Heart right ventricle (tissue), 16 donors: ENCODE measurements at regions not wholly inside any gene's neighbourhood (a gene's known extent, or its start where the extent isn't known, plus 50 kb on each side); places are given as distances from the start of the nearest gene placed in this dataset.

Experiments used
- ATAC-seq, 8 donors: fragments of 200-7000 bp; cut with Tn5 transposase; one replicate each; pipeline ENCODE4 v1.9.1; 2020; ENCODE audit warnings: mild to moderate bottlenecking in 8 of 8, moderate library complexity in 8 of 8, moderate number of reproducible peaks in 1 of 8
- DNase-seq, 2 donors: peaks; one replicate each; pipeline ENCODE4 v3.0.0-alpha.2; 2020
- H3K27ac ChIP-seq, 10 donors: fragments of 200-600 bp; sonication (generic) in 2 of 10; one replicate each; pipeline versions ENCODE4 v1.5.0 to v1.8.0; 2020 to 2022; ENCODE audit warnings: mild to moderate bottlenecking in 3 of 10
- H3K27me3 ChIP-seq, 7 donors: fragments of 200-600 bp; one replicate each; pipeline ENCODE4 v1.8.0; 2021 to 2022; ENCODE audit warnings: mild to moderate bottlenecking in 2 of 7
- H3K36me3 ChIP-seq, 9 donors: fragments of 200-600 bp; sonication (generic) in 1 of 9; one replicate each; pipeline versions ENCODE4 v1.5.0 to v1.8.0; 2020 to 2022; ENCODE audit warnings: mild to moderate bottlenecking in 2 of 9
- H3K4me1 ChIP-seq, 9 donors: fragments of 200-600 bp; sonication (generic) in 1 of 9; one replicate each; pipeline versions ENCODE4 v1.5.0 to v1.8.0; 2020 to 2022; ENCODE audit warnings: mild to moderate bottlenecking in 4 of 9
- H3K4me3 ChIP-seq, 10 donors: fragments of 200-600 bp; sonication (generic) in 2 of 10; one replicate each; pipeline versions ENCODE4 v1.5.0 to v1.8.0; 2020 to 2022; ENCODE audit warnings: mild to moderate bottlenecking in 7 of 10, moderate library complexity in 2 of 10
- H3K9me3 ChIP-seq, 11 donors: fragments of 200-600 bp in 10 of 11; sonication (generic) in 2 of 11; one replicate each; pipeline versions ENCODE4 v1.5.0 to v1.8.0; 2013 to 2022; ENCODE audit warnings: mild to moderate bottlenecking in 2 of 11, control low read depth in 1 of 11, moderate library complexity in 1 of 11
- CTCF ChIP-seq, 9 donors: fragments of 200-600 bp; sonication (generic) in 2 of 9; IDR thresholded peaks; one replicate each; pipeline versions ENCODE4 v1.5.0 to v1.8.0; 2021 to 2022; ENCODE audit warnings: antibody characterized with exemption in 9 of 9, mild to moderate bottlenecking in 5 of 9, moderate library complexity in 1 of 9
- WGBS, 2 donors: extraction: QIAGEN DNeasy Blood & Tissue Kit; methylation state at CpG; one replicate each; pipeline ENCODE4 v1.1.7; 2013; ENCODE audit warnings: inconsistent platforms in 1 of 2; 5-methylcytosine and 5-hydroxymethylcytosine counted together
- intact Hi-C, 10 donors: fragments of 100-400 bp; cut with DNase I; formaldehyde crosslinking; loops; one replicate each; pipeline versions ENCODE4 v1.11.1 to v1.14.2; 2022
- donor health status: Arrhythmogenic right ventricular cardiomyopathy.
- donor health status: ischemic (EF 13 %, LVEDD 7.1; RV severe dilation, severe dysfunction).
- donor health status: healthy with polysubstance abuse.
- donor health status: DM: no; HTN: yes; CAD: no.
- donor health status: DM: no; HTN: no; CAD: no.
- donor health status: ischemic (EF 25% LVEDD 6.9; RV normal size, moderate dysfunction).
- donor health status: ischemic (EF 25% LVEDD 5.7; RV mildly dilated, moderate dysfunction).
- donor health status: healthy.
- donor health status: DM: yes; HTN: yes; CAD: no.
- donor health status: Ischemic cardiomyopathy.
- donor health status: ischemic (EF 35%, LVEDD 5.7; RV mildly dilated, moderate dysfunction).
- donor health status: nonischemic (EF 11% LVEDD 7.7; RV severe dilation, severe dysfunction).
- donor health status: DM: yes; HTN: yes; CAD: no.
- donor health status: PGD.
- donor health status: ischemic (EF 29% LVEDD 5.4; RV normal size, mild dysfunction).
- donor health status: nonischemic (EF 23%, LVEDD 6.1; RV moderate dilation, normal function).

GRCh38 chrY:19317271-19317987 lies 427.1 kb downstream of the KDM5D start:
- no peak for TF ChIP-seq CTCF (IDR thresholded peaks at IDR 0.05)
- no peak overlapping the region for H3K4me3 ChIP-seq
- WGBS, 2 donors: 36% methylated on average over 1 of the region's 1 CpG

GRCh38 chrY:19307627-19308026 lies 436.9 kb downstream of the KDM5D start:
- H3K4me1 ChIP-seq: no peaks in the 10 kb centered on the region
- H3K27me3 ChIP-seq: no peaks in the 10 kb centered on the region
- no peak overlapping the region for H3K27ac ChIP-seq
- ATAC-seq (no peak), DNase-seq (no peak)
- no peak for TF ChIP-seq CTCF (IDR thresholded peaks at IDR 0.05)
- no peak overlapping the region for H3K4me3 ChIP-seq
- no peaks in the 10 kb centered on the region for H3K9me3 ChIP-seq
- intact Hi-C loops: loop anchor here in 1 of 10 donors (10.0 kb wide), 1 partner anchor 63 kb away; no protein-coding TSS in a partner anchor
- H3K36me3 ChIP-seq: no peaks in the 10 kb centered on the region

More at GRCh38 chrY:19317271-19317987, 427.1 kb downstream of the KDM5D start:
- no peaks in the 10 kb centered on the region for H3K36me3 ChIP-seq
- H3K9me3 ChIP-seq: peaks cover 0 to 20% (median 0%) of the 10 kb centered on the region in 11 donors
- H3K27ac ChIP-seq: no peak overlapping the region
- no peak for DNase-seq
- no peaks in the 10 kb centered on the region for H3K27me3 ChIP-seq
- no peaks in the 10 kb centered on the region for H3K4me1 ChIP-seq
- intact Hi-C loops: no loop called here
- ATAC-seq: no peak

GRCh38 chrY:19303136-19303535 lies 441.4 kb downstream of the KDM5D start:
- intact Hi-C loops: loop anchor here in 1 of 10 donors (10.0 kb wide), 1 partner anchor 58 kb away; no protein-coding TSS in a partner anchor
- H3K4me1 ChIP-seq: no peaks in the 10 kb centered on the region
- H3K4me3 ChIP-seq: no peak overlapping the region
- H3K27ac ChIP-seq: no peak overlapping the region
- ATAC-seq (no peak), DNase-seq (no peak)
- peaks cover 0 to 1% (median 0%) of the 10 kb centered on the region in 11 donors for H3K9me3 ChIP-seq
- H3K27me3 ChIP-seq: no peaks in the 10 kb centered on the region
- H3K36me3 ChIP-seq: no peaks in the 10 kb centered on the region
- no peak for TF ChIP-seq CTCF (IDR thresholded peaks at IDR 0.05)

- H3K9me3 ChIP-seq: no peaks in the 10 kb centered on the region
- H3K27ac ChIP-seq: no peak overlapping the region
- no peaks in the 10 kb centered on the region for H3K4me1 ChIP-seq
- no peak for ATAC-seq
- WGBS, 2 donors: 31 to 33% methylated on average over 2 of the region's 2 CpGs
- H3K27me3 ChIP-seq: no peaks in the 10 kb centered on the region
- H3K36me3 ChIP-seq: no peaks in the 10 kb centered on the region
- H3K4me3 ChIP-seq: no peak overlapping the region
- TF ChIP-seq CTCF (IDR thresholded peaks at IDR 0.05): no peak
- intact Hi-C loops: no loop called here
- no peak for DNase-seq
Measured at GRCh38 chrY:19290925-19291324, 453.6 kb downstream of the KDM5D start.
